ENCODE measurements at regions not wholly inside any gene's neighbourhood (a gene's known extent, or its start where the extent isn't known, plus 50 kb on each side); places are given as distances from the start of the nearest gene placed in this dataset.

GRCh38 chr16:51635181-51635580 is 484.1 kb upstream of the SALL1 start:
- no peak for ATAC-seq

GRCh38 chr16:51630076-51630475 is 479.0 kb upstream of the SALL1 start:
- ATAC-seq, result no peak

More at GRCh38 chr16:51635181-51635580, 484.1 kb upstream of the SALL1 start:
- no peaks in the 10 kb centered on the region for H3K4me1 Mint-ChIP-seq
- no peak overlapping the region for H3K27ac Mint-ChIP-seq
- no peaks in the 10 kb centered on the region for H3K36me3 Mint-ChIP-seq
- DNase-seq (ENCODE audit: low spot score in 2 of 2), result no peak
- H3K9me3 Mint-ChIP-seq, result peaks cover 11% of the 10 kb centered on the region
- H3K4me3 Mint-ChIP-seq, result no peak overlapping the region

DNA sequence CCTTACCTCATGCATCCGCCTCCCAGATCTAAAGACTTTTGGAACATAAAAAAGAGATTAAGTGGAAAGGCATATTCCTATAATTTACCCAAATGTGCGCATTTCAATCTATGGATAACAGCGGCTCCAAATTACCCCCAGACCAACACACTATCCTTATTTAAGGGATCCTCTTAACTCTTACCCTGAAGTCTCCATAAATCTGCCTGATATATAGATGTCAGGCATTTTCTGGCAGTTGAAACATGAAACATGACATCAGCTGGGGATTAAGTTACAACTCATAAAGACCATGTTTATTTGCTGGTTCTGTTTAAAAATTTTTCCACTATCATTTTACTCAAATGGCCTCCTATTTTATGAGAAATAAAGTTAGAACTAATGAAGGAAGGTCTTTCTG is 478.5 kb upstream of the SALL1 start:
- Mint-ChIP-seq H3K9me3 (peaks cover 8% of the 10 kb centered on the region), H3K4me3 (no peak overlapping the region), H3K27ac (no peak overlapping the region), H3K4me1 (no peaks in the 10 kb centered on the region), H3K36me3 (no peaks in the 10 kb centered on the region)
- ATAC-seq (no peak), DNase-seq (ENCODE audit: low spot score in 2 of 2) (no peak)

More at GRCh38 chr16:51630076-51630475, 479.0 kb upstream of the SALL1 start:
- H3K36me3 Mint-ChIP-seq, result no peaks in the 10 kb centered on the region
- H3K9me3 Mint-ChIP-seq, result peaks cover 8% of the 10 kb centered on the region
- H3K27ac Mint-ChIP-seq, result no peak overlapping the region
- H3K4me1 Mint-ChIP-seq, result no peaks in the 10 kb centered on the region
- no peak for DNase-seq (ENCODE audit: low spot score in 2 of 2)
- H3K4me3 Mint-ChIP-seq, result no peak overlapping the region

DNA sequence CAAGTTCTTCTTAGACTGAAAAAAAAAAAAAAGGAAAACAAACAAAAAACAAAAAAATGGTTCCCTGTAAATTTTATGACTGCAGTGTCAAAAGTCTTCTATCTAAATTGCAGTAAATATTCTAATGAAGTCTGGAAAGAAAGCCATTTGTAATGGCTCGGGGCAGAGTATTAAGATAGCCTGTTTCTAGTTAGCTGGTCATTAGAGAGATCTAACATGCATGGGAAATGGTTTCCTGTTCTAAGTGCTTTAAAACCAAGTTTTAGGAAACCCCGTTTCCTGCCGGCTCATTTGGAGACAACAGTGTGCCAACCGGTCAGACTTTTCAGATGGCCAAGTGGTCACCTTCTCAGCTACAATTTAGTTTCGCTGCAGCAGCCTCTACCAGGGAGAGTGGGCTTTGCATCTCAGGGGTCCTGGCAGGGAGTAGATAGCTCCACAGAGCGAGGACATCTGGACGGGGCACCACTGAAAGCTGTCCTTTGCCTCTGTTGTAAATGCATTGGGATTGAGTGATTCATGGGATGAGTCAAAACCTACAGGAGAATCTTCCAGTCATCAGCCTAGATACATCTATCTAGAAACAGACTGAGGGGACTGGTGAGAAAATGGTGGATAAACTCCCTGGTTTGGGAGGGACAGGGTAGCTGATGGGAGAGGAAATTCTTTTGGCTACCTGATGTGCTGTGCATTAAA is 473.2 kb upstream of the SALL1 start:
- no peaks in the 10 kb centered on the region for H3K4me1 Mint-ChIP-seq
- H3K9me3 Mint-ChIP-seq, result peaks cover 17% of the 10 kb centered on the region
- H3K27ac Mint-ChIP-seq, result no peak overlapping the region
- no peak overlapping the region for H3K4me3 Mint-ChIP-seq
- H3K36me3 Mint-ChIP-seq, result no peaks in the 10 kb centered on the region
- DNase-seq (ENCODE audit: low spot score in 2 of 2) (no peak), ATAC-seq (no peak)

GRCh38 chr16:51621610-51622009 is 470.5 kb upstream of the SALL1 start:
- Mint-ChIP-seq H3K36me3 (no peaks in the 10 kb centered on the region), H3K27ac (no peak overlapping the region), H3K9me3 (peaks cover 17% of the 10 kb centered on the region), H3K4me1 (no peaks in the 10 kb centered on the region), H3K4me3 (no peak overlapping the region)
- ATAC-seq (no peak), DNase-seq (ENCODE audit: low spot score in 2 of 2) (no peak)

DNA sequence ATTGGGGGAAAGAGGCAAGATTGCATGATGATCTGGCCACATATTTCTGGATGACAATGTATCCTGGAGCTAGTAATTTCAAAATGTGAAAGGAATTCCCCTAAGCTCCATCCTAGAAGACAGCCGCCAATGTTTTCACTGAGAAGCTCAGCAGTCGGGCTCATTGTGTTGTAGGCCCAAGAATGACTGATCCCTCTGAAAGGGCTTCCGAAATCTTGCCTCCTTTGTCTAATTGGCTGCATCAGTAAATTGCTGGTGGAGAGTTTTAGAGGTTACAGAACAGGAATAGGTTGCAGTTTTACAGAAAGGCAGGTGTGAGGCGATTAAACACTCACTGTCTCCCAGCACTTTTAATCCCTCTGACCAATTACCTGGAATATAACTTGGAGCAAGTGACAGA is 464.1 kb upstream of the SALL1 start:
- H3K36me3 Mint-ChIP-seq, result no peaks in the 10 kb centered on the region
- ATAC-seq (no peak), DNase-seq (ENCODE audit: low spot score in 2 of 2) (no peak)
- H3K4me3 Mint-ChIP-seq, result no peak overlapping the region
- H3K9me3 Mint-ChIP-seq, result peaks cover 9% of the 10 kb centered on the region
- no peaks in the 10 kb centered on the region for H3K4me1 Mint-ChIP-seq
- H3K27ac Mint-ChIP-seq, result no peak overlapping the region

DNA sequence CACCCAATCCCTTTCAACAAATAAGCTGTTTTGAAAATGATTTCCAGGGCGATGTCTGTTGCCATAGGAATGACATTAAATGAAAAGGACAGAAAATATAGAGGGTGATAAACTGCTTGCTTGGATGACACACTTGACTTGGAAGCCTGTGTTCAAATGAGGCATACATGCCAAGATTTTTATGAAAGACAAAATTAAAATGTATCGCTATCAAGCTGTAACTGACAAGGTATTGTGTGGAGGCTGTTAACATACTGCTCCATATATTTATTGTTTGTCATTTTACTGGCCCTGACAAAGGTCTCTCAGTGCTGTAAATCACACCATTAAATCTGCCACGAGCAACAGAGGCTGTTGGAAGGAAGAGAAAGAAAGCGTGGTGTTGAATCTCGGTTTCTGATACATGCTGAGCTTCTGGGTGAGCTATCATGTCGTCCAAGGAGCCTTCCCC is 456.2 kb upstream of the SALL1 start:
- Mint-ChIP-seq H3K4me1 (no peaks in the 10 kb centered on the region), H3K4me3 (no peak overlapping the region), H3K36me3 (no peaks in the 10 kb centered on the region), H3K27ac (no peak overlapping the region), H3K9me3 (peaks cover 10% of the 10 kb centered on the region)
- ATAC-seq (no peak), DNase-seq (ENCODE audit: low spot score in 2 of 2) (no peak)

DNA sequence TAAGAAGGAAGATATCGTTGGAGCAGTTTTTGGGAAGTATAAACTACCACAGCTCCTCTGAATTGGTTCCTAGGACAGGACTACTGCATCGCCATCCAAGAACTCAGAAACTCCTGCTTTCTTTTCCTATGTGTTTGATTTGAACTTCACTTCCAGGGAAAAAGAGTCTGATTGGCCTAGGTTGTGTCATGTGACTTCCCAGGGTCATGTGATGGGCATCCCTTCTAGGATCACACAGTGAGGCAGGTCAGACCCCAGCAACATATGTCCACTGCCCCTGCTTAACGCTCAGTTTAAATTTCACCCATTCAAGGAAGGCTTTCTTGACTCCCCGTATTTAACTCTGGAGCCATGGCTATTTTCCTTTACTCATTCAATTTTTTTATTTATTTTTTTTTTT is 445.2 kb upstream of the SALL1 start:
- no peak overlapping the region for H3K27ac Mint-ChIP-seq
- DNase-seq (ENCODE audit: low spot score in 2 of 2), result no peak
- H3K9me3 Mint-ChIP-seq, result peaks cover 14% of the 10 kb centered on the region
- no peaks in the 10 kb centered on the region for H3K4me1 Mint-ChIP-seq
- no peak for ATAC-seq
- H3K36me3 Mint-ChIP-seq, result no peaks in the 10 kb centered on the region
- no peak overlapping the region for H3K4me3 Mint-ChIP-seq

- Mint-ChIP-seq H3K36me3 (no peaks in the 10 kb centered on the region), H3K4me1 (no peaks in the 10 kb centered on the region), H3K9me3 (peaks cover 10% of the 10 kb centered on the region), H3K27ac (no peak overlapping the region), H3K4me3 (no peak overlapping the region)
- DNase-seq (ENCODE audit: low spot score in 2 of 2) (no peak), ATAC-seq (no peak)
Measured at GRCh38 chr16:51592535-51593300, 441.6 kb upstream of the SALL1 start.

GRCh38 chr16:51592001-51592501 is 441.0 kb upstream of the SALL1 start:
- Mint-ChIP-seq H3K4me3 (no peak overlapping the region), H3K36me3 (no peaks in the 10 kb centered on the region), H3K27ac (no peak overlapping the region), H3K4me1 (no peaks in the 10 kb centered on the region), H3K9me3 (peaks cover 7% of the 10 kb centered on the region)
- DNase-seq (ENCODE audit: low spot score in 2 of 2) (no peak), ATAC-seq (no peak)

GRCh38 chr16:51591480-51591879 is 440.4 kb upstream of the SALL1 start:
- Mint-ChIP-seq H3K4me1 (no peaks in the 10 kb centered on the region), H3K4me3 (no peak overlapping the region), H3K27ac (no peak overlapping the region), H3K9me3 (peaks cover 6% of the 10 kb centered on the region), H3K36me3 (no peaks in the 10 kb centered on the region)
- DNase-seq (ENCODE audit: low spot score in 2 of 2), result no peak
- no peak for ATAC-seq

- H3K36me3 Mint-ChIP-seq, result no peaks in the 10 kb centered on the region
- peaks cover 4% of the 10 kb centered on the region for H3K9me3 Mint-ChIP-seq
- DNase-seq (ENCODE audit: low spot score in 2 of 2), result no peak
- no peak for ATAC-seq
- no peaks in the 10 kb centered on the region for H3K4me1 Mint-ChIP-seq
- H3K4me3 Mint-ChIP-seq, result no peak overlapping the region
- no peak overlapping the region for H3K27ac Mint-ChIP-seq
Measured at GRCh38 chr16:51579652-51580360, 428.7 kb upstream of the SALL1 start.

- ATAC-seq, result peak; percentile 58
Measured at GRCh38 chr16:51577621-51578303, 426.7 kb upstream of the SALL1 start.

GRCh38 chr16:51576498-51577195 is 425.6 kb upstream of the SALL1 start:
- H3K4me1 Mint-ChIP-seq, result no peaks in the 10 kb centered on the region
- no peak for ATAC-seq
- no peak overlapping the region for H3K4me3 Mint-ChIP-seq
- H3K27ac Mint-ChIP-seq, result no peak overlapping the region
- H3K36me3 Mint-ChIP-seq, result no peaks in the 10 kb centered on the region
- peaks cover 5% of the 10 kb centered on the region for H3K9me3 Mint-ChIP-seq
- no peak for DNase-seq (ENCODE audit: low spot score in 2 of 2)

More at GRCh38 chr16:51577621-51578303, 426.7 kb upstream of the SALL1 start:
- H3K9me3 Mint-ChIP-seq, result peaks cover 5% of the 10 kb centered on the region
- H3K27ac Mint-ChIP-seq, result no peak overlapping the region
- DNase-seq (ENCODE audit: low spot score in 2 of 2), result peak in 1 of 2 donors; percentile 54
- no peaks in the 10 kb centered on the region for H3K36me3 Mint-ChIP-seq
- H3K4me3 Mint-ChIP-seq, result no peak overlapping the region
- no peaks in the 10 kb centered on the region for H3K4me1 Mint-ChIP-seq

Measured in stimulated activated effector memory CD8-positive, alpha-beta T cell treated with anti-CD3 and anti-CD28 coated beads, Interleukin-12 subunit alpha, Interleukin-12 subunit beta, amount 100 ng/mL, for 72 hours (primary cell).